GM12865 (cell line): ENCODE measurements at regions not wholly inside any gene's neighbourhood (a gene's known extent, or its start where the extent isn't known, plus 50 kb on each side); places are given as distances from the start of the nearest gene placed in this dataset.

Source experiments
- DNase-seq: peaks from one replicate; pipeline ENCODE4 v3.0.0; 2010; ENCODE audit warnings: low read depth
- H3K4me3 ChIP-seq: 2 replicates; pipeline ENCODE4 v1.5.1; 2011; ENCODE audit warnings: mild to moderate bottlenecking, low read depth, low read length, control low read depth
- TF ChIP-seq, protein P1 (sequence below): IDR thresholded peaks from 2 replicates; pipeline ENCODE4 v1.5.1; 2011; ENCODE audit warnings: low read length, control low read depth, low read depth, inconsistent platforms; ENCODE audit not compliant: insufficient read depth; ENCODE audit errors: missing control alignments

- TF ChIP-seq, protein P1, sequence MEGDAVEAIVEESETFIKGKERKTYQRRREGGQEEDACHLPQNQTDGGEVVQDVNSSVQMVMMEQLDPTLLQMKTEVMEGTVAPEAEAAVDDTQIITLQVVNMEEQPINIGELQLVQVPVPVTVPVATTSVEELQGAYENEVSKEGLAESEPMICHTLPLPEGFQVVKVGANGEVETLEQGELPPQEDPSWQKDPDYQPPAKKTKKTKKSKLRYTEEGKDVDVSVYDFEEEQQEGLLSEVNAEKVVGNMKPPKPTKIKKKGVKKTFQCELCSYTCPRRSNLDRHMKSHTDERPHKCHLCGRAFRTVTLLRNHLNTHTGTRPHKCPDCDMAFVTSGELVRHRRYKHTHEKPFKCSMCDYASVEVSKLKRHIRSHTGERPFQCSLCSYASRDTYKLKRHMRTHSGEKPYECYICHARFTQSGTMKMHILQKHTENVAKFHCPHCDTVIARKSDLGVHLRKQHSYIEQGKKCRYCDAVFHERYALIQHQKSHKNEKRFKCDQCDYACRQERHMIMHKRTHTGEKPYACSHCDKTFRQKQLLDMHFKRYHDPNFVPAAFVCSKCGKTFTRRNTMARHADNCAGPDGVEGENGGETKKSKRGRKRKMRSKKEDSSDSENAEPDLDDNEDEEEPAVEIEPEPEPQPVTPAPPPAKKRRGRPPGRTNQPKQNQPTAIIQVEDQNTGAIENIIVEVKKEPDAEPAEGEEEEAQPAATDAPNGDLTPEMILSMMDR = no peak
- DNase-seq = no peak
- H3K4me3 ChIP-seq = no peak overlapping the region
Measured at GRCh38 chr20:52540509-52540908, 348.9 kb upstream of the ZFP64 start.

DNA sequence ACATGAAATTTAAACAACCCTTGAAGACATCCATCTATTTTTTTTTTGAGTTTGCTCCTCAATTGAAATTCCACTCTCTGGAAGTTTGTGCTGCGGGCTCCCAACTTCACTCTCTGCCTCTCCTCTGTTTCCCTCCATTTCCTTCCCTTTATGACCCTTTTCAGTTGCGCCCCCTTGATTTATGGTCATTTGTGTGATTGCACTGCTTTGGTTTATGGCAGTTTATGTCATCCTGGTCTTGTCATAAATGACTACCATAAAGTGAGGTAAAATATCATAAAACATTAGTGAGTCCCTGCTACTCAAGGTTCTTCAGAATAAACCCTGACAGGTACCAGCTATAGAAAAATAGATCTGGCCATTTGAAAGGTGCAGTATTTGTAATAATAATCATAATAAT, 348.3 kb upstream of the ZFP64 start:
- DNase-seq = no peak

DNA sequence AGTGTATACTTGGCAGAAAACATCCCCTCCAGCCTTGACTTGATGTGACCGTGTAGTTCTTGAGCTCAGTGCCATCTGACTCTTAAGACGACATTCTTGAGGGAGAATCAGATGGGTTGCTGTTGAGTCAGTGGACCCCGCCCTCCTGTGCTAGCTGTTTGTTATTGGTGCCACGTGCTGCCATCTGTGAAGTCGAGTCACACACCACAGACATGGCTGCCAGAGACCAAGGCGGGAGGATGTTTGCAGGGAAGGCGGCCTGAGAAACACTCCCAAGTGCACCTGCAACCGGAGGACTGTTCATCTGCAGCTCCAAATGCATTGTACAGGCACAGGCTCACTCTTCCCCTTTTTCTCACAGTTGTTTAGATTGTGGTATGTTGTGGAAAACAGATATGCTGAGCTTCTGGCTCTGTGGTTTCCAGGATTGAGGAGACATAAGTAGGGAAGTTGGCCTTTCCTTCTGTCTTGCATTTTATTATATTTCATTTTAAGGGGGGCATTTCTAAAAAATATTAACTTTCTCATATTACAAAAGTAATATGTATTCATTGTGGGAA, 345.3 kb upstream of the ZFP64 start:
- TF ChIP-seq, protein P1 = no peak
- no peak for DNase-seq
- no peak overlapping the region for H3K4me3 ChIP-seq

More for the DNA sequence above, 348.3 kb upstream of the ZFP64 start:
- TF ChIP-seq, protein P1 = no peak
- no peak overlapping the region for H3K4me3 ChIP-seq

DNA sequence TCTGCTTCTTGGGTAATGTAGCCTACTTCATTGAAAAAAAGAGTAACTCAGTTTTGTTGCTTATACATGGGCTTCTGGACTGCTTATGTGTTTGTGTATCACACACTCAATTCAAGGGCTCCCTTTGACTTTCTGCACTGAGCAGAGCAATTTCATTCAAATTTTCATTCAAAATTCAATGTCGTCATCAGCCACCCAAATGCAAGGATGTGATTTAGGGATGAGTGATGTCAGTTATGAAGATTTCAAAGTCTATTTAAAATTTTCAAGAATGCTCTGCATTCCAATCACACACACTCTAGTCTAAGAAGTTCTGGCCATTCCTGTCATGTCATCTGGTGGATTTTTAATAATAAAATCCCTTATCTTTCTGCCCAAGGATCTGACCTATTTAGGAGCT, 344.5 kb upstream of the ZFP64 start:
- TF ChIP-seq, protein P1 = no peak
- DNase-seq = no peak
- H3K4me3 ChIP-seq = no peak overlapping the region

- TF ChIP-seq, protein P1 = no peak
- H3K4me3 ChIP-seq = no peak overlapping the region
- no peak for DNase-seq
Measured at GRCh38 chr20:52534616-52535015, 343.0 kb upstream of the ZFP64 start.

DNA sequence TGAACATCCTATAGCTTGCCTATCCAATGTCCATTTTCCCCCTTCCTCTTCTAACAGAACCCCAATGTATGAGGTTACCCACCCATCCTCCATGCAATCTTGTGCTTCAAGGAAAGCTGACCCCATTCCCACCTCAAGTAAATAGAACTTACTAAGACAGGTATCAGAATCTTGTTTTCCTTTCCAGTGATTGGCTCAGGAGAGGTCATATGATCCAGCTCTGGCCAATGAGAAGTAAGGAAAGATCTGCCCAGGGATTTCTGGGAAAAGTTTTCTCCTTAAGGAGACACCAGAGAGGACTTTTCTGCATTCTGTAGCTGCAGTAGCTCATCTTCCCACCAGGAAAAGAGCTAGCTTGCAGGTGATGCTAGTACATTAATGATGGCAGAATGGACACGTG, 341.8 kb upstream of the ZFP64 start:
- TF ChIP-seq, protein P1 = no peak
- DNase-seq = no peak
- no peak overlapping the region for H3K4me3 ChIP-seq

DNA sequence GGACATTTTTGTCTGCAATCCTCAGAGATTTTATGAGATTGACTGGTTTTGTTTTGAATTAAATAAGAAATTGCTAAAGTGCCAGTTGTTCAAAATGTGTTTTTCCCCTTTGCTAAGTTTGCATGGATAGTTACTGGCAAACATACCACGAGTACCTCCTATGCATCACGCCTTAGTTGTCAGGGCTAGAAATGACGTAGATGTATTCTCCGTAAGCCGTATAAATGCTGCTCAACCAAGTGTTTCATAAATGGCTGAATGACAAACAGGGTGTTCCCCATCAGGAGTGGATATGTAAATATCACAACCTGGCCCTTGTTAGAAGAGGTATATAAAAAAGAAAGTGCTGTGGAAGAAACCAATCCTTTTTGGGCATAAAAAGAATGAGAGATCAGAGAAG, 341.1 kb upstream of the ZFP64 start:
- DNase-seq = no peak
- TF ChIP-seq, protein P1 = no peak
- H3K4me3 ChIP-seq = no peak overlapping the region
